A204.1 (cell line): ENCODE measurements at regions not wholly inside any gene's neighbourhood (a gene's known extent, or its start where the extent isn't known, plus 50 kb on each side); places are given as distances from the start of the nearest gene placed in this dataset.

Experiments used
- FAIRE-seq: peaks from 2 replicates; lab custom pipeline; 2012; peaks lifted over from hg19 to GRCh38; lab: Jason Lieb, UNC

DNA sequence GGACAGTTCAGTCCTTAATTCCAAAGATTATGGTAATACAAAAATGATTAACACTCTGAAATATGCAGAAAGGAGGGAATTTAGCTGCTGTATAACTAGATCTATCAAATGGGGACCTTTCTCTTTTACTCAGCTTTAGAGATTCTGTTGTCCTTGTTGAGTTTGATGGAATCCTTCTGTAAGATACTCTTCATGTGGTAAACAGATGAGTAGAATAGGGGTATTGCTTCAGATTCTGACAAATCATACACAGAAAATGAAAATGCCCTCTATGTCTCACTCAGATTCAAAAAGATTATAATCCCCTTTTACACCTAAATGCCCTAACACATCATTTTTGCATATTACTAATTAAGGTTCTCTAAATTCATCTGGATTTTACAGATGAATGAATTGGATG is 50.7 kb downstream of the ARHGAP35 start:
- FAIRE-seq = peak; percentile 9

DNA sequence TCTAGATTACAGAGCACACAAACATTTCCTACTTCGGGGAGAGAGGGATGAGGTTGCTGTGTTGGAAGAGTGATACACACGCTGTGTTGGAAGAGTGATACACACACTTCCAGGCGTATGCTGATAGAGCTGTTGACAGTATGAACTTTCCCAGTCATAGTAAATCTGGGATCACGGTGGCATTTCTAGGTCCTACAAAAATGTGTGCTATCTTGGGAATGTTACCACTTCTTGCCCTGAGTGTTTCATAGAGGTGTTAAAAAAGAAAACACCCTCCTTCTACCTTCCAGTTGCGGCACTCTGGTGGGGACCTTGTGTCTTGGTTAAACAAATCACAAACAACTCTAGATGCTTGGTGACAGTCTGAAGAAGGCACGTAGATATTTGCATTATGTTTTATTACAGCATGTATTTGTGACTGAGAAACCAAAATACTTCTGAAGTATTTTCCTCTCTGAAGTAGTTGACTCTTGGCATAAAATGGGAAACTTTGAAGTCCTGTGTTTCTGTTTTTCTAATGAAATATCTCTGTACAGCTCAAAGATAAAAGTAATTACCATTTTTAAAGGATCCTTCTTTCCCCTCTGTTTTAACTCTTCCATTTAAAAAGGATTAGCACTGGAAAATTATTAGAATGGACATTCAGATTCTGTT is 52.5 kb downstream of the ARHGAP35 start:
- no peak for FAIRE-seq

DNA sequence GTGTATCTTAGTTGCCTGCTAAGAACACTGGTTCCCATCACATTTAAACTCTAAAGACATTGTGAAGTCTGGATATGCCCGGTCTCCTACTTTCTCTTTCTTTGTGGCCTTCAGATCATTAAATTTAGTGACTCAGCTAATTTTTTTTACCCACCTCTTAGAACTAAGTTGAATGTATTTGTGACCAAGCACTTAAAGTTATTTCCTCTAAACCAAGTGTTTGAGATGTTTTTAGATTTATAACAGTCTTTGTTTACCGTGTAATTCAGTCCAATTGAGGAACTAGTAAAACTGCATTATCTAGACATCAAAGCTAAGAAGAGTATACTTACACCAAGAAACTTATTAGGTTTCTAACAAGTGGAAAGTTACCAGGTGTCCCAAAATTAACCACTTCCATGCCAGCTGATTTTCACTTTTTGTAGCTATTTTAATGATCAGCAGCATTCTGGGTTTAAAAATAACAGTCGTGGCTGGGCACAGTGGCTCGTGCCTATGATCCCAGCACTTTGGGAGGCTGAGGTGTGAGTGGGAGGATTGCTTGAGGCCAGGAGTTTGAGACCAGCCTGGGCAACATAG is 53.1 kb downstream of the ARHGAP35 start:
- FAIRE-seq = peak; percentile 63

DNA sequence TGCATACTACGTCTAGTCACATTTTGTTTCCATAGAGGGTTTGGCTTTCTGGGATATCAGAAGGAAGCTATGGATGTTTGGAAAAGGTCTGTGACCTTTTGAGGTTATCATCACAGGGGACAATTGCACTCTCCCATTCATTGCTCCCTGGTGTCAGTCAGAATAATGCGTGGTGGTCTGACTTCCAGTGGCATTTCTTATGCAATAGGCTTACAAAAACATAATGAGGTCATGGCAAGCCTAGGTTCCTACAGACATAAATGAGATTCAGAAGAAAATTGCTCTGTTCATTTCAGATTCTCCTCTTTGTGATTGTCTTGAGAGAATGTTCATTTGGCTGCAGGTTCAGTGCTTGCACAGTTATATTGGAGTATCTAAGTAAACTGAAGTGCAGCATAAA is 54.6 kb downstream of the ARHGAP35 start:
- no peak for FAIRE-seq

DNA sequence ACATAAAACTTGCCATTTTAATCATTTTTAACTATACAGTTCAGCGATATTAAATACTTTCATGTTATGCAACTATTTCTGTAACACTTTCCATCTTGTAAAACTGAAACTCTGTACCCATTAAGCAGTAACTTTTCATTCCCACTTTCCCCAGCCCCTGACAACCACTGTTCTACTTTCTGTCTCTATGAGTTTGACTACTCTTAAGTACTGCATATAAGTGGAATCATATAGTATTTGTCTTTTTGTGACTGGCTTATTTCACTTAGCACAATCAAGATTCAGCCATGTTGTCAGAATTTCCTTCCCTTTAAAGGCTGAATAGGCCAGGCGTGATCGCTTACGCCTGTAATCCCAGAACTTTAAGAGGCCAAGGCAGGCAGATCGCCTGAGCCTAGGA is 56.2 kb downstream of the ARHGAP35 start:
- FAIRE-seq = no peak

DNA sequence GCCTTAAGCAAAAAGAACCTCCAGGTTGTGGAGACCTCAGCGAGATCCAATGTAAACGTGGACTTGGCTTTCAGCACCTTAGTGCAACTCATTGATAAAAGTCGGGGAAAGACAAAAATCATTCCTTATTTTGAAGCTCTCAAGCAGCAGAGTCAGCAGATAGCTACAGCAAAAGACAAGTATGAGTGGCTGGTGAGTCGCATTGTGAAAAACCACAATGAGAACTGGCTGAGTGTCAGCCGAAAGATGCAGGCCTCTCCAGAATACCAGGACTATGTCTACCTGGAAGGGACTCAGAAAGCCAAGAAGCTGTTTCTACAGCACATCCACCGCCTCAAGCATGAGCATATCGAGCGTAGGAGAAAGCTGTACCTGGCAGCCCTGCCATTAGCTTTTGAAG is 58.5 kb downstream of the ARHGAP35 start:
- no peak for FAIRE-seq

DNA sequence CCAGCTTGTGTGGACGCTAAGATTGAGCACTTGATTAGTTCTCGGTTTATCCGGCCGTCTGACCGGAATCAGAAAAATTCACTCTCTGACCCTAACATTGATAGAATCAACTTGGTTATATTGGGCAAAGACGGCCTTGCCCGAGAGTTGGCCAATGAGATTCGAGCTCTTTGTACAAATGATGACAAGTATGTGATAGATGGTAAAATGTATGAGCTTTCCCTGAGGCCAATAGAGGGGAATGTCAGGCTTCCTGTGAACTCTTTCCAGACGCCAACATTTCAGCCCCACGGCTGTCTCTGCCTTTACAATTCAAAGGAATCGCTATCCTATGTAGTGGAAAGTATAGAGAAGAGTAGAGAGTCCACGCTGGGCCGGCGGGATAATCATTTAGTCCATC is 59.6 kb downstream of the ARHGAP35 start:
- no peak for FAIRE-seq

DNA sequence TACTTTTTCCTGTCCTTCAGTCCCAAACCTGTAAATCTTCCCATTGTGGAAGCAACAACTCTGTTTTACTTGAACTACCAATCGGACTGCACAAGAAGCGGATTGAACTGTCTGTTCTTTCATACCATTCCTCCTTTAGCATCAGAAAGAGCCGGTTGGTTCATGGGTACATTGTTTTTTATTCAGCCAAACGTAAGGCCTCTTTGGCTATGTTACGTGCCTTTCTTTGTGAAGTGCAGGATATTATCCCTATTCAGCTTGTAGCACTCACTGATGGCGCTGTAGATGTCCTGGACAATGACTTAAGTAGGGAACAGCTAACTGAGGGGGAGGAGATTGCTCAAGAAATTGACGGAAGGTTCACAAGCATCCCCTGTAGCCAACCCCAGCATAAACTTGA is 60.3 kb downstream of the ARHGAP35 start:
- FAIRE-seq = no peak

DNA sequence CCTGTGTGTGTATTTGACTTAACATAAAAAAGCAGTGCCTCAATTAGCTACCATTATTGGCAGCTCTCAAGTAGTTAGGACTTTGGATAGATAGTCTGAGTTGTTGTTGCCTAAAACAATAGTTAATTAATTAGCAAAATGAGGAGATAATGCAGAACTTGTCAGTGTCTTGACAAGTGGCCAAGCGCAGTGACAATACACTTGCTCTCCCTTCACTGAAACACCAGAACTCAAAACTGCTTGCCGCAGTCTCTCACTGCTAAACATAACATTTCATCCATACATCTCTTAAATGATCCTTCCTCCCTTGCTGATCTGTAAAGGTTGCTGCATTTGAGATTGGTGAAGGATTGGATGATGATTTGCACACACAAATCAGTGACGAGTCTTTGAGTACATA is 61.7 kb downstream of the ARHGAP35 start:
- FAIRE-seq = no peak

DNA sequence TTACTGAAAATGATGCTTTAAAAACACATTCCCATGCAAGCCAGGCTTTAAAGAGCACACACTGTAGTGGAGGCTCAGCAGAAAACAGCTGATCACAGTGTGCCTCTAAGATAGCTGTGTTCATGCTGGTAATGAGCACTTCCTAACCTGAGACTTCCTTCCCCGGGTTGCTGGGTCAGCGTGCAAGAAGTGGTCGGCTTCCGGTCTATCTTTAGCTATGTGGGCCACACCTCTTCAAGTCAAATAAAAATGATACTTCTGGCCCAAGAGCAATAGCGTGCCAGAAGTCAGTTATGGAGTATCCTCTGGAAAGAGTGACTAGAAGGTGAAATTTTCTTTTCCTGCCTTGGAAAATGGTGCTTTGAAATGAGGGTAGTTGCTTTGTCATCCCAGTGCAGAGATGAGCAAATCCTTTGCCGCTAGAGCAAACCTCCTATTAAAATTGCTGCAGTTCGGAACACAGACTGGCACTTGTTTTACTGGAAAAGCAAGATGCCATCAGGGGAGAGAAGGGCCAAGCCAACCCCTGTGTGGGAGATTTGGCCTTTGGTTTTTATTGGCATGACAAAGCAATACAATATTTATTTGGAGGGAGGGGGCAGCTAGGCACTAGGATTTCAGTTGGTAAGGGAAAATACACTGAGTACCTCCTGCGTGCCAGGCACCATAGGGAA is 64.2 kb downstream of the ARHGAP35 start:
- FAIRE-seq = no peak

DNA sequence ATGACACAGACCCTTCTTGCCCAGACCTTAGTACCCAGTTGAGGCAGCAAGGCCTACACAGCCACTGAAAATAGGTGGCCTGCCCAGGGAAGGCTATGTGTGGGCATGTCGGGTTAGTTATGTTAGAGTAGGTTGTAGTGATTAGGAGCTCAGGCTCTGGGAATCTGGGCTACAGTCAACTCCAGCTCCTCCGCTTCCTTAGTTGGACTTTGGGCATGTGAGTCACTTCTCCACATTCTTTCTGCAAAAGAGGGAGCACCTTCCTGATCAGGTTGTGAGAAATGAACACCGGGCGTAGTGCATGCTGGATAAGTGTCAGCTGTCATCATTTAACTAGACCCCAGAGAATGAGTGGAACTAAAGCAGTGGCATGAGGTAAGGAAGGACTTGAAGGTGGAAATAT is 64.8 kb downstream of the ARHGAP35 start:
- FAIRE-seq = no peak

DNA sequence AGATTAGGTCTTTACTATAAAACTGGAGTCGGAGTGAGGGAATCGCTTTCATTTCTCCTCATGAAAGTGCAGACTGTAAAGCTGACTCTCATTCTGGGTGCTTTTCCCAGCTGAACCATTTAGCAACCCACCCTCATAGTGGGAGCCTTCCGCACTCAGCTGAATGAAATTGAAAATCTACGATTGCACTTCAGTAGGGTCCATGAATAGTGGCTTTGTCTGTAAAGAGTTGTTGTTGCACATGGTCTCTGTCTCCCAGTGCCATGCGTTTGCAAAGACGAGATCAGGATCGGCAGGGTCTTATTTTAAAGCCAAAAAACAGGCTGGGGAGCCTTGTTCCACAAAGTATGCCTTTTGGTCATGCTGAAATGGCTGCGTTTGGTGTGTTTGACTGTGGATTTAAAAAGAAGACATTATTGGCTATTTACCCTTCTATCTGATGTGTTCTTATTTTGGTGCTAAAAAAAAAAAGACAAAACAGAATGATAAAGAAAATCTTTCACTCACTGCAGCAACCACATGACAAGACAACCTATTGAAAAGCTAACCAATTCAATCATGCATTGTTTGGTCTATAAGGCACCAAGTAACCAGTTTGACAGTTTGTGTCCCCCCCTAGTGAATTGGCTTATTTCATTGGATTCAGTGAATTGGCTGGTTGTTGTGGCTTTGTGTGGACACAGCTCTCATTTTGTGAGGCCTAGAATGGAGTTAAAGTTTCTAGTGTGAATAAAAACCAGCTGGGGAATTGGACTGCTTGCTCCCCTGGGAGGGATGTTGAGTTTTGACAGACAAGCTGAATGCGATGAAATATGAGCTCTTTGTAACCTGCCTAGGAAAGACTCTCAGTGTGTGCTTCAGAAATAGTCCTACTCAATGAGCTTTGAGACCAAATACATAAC is 65.6 kb downstream of the ARHGAP35 start:
- no peak for FAIRE-seq

DNA sequence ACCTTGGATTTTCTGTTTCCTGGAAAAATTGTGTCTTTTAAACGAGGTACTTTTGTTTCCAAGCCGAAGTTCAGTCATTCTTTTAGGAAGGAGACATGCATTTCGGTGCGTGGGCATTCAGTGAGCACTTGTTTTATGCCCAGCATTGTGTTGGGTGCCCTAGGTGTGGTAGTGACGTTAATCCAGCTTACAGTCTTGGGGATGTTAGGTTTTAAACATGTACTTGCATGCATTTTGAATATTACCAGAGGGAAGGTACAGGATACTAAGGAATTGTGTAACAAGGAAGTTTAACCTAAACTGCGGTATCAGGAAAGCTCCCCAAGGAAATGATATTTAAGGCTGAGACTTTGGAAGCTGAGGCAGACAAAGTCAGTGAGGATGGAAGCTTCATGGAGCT is 66.3 kb downstream of the ARHGAP35 start:
- no peak for FAIRE-seq

DNA sequence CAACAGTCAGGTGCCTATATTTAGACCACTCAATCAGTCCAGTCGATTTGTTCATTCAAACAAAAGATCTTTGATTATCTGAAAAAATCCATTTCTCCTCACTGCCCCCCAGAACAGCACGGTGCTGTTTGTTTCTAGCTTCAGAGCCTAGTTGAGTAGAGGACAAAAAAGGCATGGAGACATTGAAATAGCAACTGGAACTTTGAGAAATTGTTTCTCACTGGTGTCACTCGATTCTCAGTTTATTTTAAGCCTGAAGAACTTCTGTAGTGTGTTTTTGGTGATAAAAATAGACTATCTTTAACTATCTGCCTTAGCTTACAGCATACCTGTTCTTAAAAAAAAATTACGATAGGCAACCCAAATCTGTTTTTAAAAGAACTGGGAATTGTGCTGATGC is 67.1 kb downstream of the ARHGAP35 start:
- FAIRE-seq = no peak

DNA sequence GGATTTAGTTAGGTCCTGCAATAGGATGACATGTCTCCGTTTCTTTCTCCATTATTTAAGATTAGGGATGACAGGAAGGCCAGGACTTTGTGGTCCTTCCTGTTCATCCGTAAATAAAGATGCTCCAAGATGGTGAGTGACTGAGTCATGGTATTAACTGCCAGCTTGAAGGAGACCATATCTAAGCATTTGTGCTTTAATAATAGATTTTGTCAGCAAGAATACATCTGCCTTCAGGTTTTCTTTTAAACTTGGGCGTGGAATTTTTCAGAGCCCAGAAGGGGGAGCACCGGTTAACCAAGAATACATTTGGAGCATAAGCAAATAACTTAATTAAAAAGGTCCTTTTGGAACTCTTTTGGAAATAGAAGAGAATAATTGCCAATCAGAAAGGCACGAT is 68.2 kb downstream of the ARHGAP35 start:
- FAIRE-seq = no peak

DNA sequence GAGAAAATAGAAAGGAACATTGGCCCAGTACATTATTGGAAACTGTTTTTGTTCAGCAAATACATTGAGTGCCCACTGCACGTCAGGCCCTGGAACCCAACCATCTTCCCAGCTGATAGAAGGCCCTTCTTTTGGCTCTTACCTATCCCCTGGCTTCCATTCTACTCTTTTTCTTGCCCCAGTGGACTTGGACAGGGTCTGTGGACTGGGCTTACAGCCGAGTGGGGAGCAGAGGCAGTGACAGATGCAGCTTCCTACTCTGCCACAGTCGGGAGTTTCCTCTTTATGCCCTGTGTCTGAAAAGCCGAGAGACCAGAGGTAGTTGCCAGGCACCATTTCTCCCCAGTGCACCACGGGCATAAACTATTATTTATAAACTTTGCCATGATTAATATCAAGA is 70.4 kb downstream of the ARHGAP35 start:
- FAIRE-seq = no peak

DNA sequence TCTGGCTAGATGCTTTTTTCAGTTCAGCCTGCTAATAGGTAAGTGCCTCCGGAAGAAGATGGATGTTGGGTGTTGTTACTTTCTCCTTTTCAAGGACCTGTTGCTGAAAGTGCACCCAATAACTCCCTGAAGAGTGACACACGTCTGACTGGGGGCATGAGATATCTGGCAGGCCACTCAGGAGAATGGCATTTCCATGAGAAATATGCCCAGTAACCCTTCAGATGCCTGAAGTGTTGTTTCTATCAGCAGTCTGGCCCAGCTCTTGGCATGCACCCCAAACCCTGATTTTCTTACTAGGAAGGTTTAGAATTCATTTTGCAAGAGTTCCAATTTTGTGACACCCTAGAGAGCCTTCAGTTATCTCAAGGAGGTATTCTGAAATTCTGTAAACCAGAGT is 71.5 kb downstream of the ARHGAP35 start:
- no peak for FAIRE-seq

DNA sequence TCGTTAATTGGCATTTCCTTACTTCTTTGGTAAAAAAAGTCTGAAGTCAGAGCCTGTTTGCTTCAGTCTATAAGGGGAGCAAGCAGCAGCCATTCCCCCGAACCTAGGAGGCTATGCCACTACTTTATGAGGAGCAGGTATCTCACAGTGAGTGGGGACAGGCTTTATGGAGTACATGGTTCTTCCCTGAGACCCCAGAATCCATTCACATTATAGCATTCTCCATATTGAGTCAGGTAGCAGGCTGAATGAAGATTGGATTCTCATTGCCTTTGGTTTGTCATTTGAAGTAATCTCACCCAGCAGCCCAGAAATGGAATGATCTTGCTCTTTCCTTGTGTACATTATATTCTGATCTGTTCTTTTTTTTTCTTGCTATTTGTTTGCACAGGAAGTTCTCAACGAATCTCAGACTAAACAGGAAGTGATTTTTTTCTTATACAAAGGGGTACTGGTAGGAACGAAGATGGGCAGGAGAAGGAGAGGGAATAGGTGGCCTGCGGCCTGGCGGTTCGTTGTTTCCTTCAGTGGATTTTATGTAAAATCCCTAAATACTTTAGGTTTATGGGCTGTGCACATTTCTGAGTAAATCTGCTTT is 74.4 kb downstream of the ARHGAP35 start:
- no peak for FAIRE-seq

DNA sequence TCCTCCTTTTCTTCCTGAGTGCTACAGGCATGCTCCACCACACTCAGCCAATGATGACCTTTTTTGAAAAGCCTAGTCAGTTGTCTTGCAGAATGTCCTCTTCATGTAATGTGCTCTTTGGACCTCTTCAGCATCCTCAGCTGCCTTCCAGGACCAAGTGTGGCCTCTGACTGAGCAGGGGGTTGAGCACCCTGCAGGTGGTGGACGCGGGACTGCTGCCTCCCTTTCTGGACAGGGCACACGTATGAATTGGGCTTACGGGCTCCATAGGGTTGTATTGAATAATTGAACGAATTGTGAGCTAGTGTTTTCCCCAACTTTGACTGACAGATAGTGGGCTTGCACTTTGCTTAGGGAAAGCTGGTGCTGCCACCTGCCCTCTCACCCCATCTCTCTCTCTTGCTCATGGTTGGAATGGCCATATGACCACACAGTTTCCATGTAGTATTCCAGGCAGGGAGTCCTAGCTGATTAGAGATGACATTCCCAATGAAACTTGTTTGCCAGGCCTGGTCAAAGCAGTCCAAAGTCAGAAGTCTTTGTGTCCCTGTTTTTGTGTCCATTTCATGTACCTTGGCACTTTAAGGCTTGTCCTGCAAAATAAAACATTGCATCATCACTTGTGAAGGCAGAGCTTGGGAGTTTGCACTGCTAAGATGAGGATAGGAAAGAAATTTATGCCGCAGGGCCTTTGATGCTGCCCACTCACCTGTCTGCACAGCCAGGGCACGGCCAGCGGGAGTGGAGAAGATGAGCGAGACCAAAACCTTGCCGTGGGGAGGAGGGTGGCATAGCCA is 76.3 kb upstream of the NPAS1 start:
- FAIRE-seq = no peak

DNA sequence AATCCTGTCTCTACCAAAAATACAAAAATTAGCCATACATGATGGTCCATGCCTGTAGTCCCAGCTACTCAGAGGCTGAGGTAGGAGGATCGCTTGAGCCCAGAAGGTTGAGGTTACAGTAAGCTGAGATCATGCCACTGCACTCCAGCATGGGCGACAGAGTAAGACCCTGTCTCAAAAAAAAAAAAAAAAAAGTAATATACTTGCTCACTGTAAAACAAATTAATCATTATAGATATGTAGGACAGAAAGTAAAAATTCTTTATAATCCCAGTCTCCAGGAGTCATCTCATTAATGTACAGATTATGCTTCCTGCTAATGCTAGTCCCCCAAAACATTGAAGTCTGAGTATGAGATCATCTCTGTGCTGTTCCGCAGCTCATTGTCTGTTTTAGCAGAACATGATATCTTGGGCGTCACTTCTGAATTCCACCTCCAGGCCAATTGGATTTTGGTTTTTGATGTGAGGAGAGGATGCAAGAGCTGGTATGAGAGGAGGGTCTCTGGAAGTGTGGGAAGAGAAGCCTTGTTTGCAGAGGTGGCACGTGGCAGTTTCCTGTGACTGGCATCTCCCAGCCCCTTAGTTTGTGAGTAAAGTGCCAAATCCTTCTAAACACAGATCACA is 75.4 kb upstream of the NPAS1 start:
- no peak for FAIRE-seq

DNA sequence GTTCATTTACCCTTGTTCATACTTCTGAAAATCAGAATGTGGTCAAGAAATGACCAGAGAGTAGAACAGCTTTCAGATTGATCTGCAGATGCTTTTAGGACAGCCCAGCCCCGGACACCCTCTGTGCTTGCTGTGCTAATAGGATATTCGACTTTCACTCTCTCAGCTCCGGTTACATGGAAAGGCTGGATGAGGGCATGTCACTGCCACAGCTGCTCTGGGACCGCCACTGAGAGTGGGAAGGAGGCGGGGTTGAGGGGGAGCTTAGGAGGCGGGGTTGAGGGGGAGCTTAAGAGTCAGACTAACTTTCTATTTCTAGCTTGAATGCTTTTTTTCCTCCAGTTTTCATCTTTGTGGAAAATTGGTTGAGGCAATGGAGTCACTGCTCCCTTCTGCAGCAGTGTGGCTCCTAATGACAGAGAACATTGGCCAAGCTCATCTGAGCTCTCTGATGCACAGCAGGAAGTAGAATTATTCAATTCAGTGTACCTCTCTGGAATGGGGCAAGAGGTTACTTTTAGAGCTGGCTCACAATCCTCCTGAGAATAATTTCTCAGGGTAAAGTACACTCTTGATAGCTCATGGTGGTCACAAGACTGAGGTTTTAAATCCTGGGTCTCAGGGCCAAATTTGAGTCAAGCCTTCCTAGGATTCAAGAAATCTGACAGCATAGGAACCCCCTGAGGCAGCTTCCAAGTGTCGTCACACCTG is 74.6 kb upstream of the NPAS1 start:
- FAIRE-seq = no peak
